ENCODE measurements at regions not wholly inside any gene's neighbourhood (a gene's known extent, or its start where the extent isn't known, plus 50 kb on each side); places are given as distances from the start of the nearest gene placed in this dataset.

- no peak for DNase-seq
Measured at GRCh38 chr3:59644479-59645402, 594.9 kb upstream of the CFAP20DC start.

DNA sequence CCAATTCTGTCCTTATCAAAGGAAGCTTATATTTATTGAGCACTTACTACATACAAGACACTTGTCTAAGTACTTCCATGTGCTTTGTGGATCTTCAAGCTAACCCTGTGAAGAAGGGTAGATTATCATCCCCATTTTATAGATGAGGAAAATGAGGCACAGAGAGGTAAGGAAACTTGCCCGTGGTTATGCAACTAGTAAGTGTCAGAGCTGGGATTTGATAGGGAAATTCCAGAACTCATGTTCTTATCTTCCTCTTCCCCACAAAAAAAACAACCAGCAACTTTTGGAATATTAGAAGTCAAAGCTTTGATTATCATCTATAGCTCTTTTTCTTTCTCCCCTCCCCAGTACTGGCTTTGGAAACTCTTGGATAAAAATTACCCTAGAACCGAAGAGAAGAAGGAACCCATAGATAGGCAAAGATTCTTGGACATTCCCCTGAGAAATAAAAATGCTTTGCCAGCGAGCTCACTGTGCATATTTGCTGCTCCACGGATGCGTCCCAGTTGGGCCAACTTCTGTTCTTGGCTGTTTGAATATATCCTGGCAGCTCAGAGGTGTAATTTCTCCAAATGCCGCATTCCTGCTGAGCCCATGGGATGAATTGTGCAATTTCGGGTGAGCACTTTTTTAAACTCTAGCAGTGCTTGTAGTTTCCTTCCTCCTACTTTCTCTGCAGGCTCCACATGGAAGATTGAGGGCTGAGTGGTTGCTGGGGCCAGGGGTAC, 591.5 kb upstream of the CFAP20DC start:
- no peak for DNase-seq

DNA sequence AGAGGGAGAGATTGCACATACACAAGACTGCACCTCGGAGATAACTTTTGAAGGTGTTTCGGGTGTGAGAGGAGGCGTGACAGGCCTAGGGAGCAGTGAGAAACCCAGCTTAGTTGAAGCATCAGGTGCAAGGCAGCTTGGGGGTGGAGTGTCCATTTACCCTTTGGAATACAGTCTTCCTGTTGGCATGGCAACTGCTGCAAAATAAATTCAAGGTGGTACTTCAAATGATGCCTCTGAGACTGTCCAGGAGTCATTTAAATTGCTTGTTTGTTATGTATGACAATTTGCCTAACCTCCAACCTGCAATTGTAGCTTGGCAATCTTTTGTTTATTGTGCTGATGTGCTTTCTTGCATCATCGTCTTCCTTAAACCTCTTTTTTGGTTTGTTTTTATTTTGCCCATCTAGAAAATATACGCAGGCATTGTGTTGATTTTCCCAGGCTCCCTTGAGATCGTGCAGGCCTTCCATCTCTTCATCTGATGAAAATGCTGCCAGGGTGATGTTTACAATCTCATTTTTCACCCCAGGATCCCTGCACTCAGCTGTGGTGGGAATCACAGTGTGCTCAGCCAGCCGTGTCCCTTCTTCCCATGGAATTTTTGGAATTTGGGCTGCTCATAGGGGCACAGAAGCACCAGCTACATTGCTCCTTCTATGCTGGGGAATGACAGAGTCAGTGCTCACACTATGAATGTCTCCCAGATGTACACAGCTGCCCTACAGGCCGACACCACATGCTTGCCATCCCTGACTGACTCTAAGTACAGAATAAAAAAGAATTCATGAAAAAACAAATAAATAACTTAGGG, 583.1 kb upstream of the CFAP20DC start:
- DNase-seq: no peak

DNA sequence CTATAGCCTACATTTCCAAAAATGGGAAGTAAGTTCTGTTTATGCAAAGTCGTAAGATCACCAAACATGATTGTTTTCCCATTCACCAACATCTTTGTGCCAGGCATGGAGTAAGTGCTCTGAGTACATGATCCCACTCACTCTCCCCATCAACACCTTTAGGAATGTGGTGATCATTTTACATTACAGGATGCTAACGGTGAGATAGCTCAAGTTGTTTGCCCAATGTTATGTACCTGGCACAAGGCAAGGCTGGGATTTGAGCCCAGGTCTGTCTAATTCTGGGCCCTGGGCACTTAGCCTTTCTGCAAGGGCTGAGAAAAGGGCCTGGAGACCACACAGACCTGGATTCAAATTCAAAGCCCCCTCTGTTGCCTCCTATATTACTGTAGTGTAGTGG, 581.7 kb upstream of the CFAP20DC start:
- no peak for DNase-seq

DNA sequence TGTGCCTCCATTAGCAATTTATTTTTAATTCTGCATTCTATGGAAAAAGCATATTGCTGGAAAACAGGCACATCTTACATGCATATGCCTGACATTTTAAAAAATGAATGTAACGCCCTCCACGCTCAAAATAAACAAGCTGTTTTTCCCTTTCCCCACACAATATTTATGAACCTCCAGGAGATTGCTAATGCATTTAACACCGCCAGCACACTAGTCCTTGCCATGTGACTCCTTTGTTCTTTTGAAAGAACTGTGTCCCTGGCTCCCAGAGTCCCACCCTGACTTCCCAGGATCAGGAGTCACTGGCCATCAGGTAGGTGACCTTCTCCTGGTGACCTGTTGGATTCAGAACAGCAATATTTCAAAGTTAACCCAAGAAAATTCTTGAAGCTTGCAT, 571.2 kb upstream of the CFAP20DC start:
- no peak for DNase-seq

DNA sequence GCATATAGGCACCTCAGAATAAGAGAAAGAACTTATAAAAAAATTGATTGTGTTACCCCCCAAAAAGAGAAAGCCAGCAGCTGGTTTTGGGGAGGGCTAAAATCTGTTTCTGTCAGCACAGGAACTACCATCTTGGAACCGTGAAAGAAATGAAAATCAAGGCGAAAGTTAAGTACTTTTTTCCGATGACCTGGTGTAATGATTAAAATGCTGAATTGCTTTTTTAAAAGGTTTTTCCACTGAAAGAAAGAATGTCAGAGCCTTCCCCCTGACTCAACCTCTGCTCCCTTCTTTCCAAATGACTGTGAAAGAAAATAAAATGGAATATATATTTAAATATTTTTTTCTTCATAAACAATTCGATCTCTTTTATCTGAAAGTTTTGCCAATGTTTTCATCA, 570.5 kb upstream of the CFAP20DC start:
- DNase-seq: no peak

DNA sequence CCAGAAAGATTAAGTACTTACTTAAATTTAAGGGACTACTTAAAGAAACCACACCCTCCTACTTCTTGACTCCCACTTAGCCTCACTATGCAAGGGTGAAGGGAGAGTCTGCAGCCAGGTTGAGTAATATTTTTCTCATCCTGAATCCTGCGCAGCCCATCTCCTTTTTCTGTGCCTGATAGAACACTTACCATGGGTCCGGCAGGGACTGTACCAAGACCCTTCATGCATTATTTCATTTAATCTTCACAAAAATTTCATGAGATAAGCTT, 562.6 kb upstream of the CFAP20DC start:
- DNase-seq: no peak

DNA sequence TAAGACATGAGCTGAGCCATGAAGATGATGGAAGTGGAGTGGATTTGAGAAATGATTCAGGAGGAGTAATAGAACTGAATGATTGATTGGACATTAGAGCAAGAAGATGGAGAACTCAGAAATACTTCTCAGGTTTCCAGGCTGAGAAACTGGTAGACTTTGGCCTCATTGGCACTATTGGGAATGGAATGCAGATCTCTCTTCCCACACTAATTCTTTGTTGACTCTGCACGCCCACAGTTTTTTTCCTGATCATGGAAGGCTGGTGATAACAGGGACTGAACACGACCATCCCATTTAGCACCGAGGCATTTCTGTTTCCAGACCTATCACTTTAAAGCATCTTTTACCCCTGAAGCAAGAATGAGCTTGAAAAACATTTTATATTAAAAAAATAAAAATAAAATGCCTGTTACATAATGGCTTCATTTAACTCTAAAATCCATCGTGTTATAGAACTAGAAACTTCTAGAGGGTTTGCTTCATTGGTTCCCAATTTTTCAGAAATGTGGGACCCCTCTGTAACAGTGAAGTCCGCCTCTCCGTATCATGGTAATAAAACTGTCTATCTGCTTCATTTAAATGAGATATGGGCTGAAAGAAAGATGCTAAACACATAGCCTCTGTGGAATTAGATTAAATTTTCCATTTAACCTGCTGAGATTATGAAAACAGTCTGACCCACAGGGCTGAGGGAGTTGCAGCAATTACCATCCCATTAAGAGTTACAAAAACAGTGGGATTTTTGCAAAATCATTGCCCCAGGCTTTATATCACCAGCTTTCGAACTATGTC, 562.0 kb upstream of the CFAP20DC start:
- DNase-seq: no peak

- DNase-seq: no peak
Measured at GRCh38 chr3:59609657-59610348, 560.0 kb upstream of the CFAP20DC start.

GRCh38 chr3:59608356-59608755, 558.5 kb upstream of the CFAP20DC start:
- no peak for DNase-seq

GRCh38 chr3:59607656-59608055, 557.8 kb upstream of the CFAP20DC start:
- DNase-seq: no peak

DNA sequence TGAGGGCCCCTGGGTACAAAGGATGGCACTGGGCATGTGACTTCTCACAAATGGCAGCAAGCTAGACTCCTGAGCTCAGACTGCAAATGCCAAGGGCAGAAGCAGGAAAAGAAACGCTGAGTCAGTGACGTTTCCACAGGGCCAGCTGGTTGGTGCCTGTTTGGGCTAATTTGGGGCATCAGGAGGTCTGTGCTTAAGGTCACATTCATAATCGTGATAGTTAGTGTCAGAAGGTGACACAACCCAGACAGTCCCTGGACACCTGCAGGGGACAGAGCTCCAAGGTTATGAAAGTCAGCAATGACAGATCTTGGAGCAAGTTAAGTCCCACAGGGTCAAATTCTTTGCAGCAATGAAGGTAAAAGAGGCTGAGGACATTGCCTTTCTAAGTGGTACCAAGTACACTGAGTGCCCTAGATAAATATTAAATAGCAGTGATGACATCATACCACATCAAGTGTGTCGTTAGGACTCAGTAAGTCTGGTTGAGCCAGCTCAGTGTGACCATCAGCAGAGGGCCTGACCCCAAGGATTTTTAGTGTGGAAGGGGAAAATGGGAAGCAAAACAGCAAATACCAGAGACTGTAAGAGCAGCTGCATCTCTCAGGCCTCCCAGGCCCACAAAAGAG, 556.9 kb upstream of the CFAP20DC start:
- no peak for DNase-seq

GRCh38 chr3:59605944-59606534, 556.2 kb upstream of the CFAP20DC start:
- no peak for DNase-seq

GRCh38 chr3:59605318-59605717, 555.5 kb upstream of the CFAP20DC start:
- no peak for DNase-seq

GRCh38 chr3:59601486-59601885, 551.7 kb upstream of the CFAP20DC start:
- no peak for DNase-seq

DNA sequence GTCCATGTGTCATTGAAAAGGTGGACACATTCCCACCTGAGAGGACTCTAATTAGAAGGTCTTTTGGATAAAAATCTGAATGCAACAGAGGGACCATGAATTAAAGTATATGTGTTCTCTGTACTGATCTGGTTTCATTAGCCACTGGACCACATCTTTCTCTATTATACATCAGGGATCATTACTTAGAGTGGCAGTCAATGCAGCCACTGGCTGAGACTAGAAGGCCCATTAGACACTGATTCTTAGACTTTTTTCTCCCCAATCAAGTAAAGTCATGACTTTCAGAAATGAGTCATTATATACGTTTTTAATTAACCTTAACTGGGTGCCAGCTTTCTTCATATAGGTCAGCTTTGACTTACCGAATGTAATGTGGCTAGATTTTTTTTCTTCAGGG, 550.8 kb upstream of the CFAP20DC start:
- no peak for DNase-seq

GRCh38 chr3:59596741-59597140, 546.9 kb upstream of the CFAP20DC start:
- DNase-seq: no peak

DNA sequence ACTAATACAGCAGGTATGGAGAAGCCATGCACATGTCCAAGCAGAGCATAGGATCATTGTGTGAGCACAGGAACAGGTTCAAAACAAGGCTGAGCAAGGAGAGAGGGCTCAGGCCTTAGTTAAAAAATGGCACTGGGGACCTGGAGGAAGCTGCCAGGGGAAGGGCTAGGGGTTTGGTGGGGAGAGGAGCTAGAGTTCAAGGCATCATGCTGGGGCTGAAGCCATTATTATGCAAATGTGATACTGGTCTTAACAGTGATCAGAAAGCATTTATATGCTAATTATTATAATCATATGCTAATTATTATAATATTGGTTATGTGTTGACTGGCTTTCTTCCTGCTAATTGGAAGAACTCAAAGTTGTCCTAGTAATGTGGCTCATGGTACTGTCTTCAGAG, 546.0 kb upstream of the CFAP20DC start:
- no peak for DNase-seq

DNA sequence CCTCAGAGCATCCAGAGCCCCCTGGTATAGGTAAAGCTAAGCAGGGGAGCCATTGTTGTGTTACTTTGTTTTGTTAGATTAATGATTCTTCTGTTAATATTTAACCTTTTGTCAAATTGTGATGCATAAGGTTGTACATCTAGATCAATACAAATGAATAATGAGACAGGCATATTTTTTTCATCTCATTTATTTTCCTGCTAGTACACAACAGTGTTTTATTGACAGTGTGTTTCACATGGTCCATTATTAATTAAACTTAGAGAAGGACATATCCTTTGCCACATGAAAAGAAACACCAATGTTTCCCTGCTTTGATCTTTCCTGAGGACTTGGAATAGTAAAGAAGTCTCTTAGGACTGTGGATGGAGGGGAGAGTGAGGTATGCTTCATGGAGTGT, 543.6 kb upstream of the CFAP20DC start:
- no peak for DNase-seq

GRCh38 chr3:59580996-59581395, 531.2 kb upstream of the CFAP20DC start:
- DNase-seq: no peak

DNA sequence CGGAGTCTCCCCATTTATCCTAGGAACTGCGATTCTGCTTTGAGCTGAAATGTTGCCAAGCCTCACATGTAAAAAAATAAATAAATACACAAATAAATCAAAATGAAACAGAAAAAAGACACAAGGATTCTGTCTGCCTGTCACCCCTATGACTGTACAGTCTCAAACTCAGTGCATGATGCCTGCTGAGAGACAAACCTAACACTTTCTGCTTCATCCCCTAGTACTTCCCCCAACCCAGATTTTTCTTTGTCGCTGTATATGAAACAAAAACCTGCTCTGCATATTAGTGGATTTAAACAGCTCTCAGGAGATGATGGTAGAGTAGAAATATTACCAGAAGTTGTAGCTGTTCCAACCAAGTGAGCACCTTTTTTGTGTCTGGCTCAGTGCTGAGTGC, 530.7 kb upstream of the CFAP20DC start:
- no peak for DNase-seq

Measured in activated CD4-positive, alpha-beta T cell treated with anti-CD3 and anti-CD28 coated beads, Interleukin-2, amount 50 U/mL, for 4 hours (primary cell).